ENCODE measurements at regions not wholly inside any gene's neighbourhood (a gene's known extent, or its start where the extent isn't known, plus 50 kb on each side); places are given as distances from the start of the nearest gene placed in this dataset.

GRCh38 chr2:59967691-59968090 lies 585.8 kb downstream of the BCL11A start:
- TF ChIP-seq CTCF (IDR thresholded peaks at IDR 0.05) (no peak), POLR2A (IDR thresholded peaks at IDR 0.05) (no peak)

Measured in Peyer's patch (tissue), 4 donors.